Esophagus muscularis mucosa (tissue), 4 donors: ENCODE measurements at regions not wholly inside any gene's neighbourhood (a gene's known extent, or its start where the extent isn't known, plus 50 kb on each side); places are given as distances from the start of the nearest gene placed in this dataset.

Experiments used
- DNase-seq: peaks from one replicate; pipeline ENCODE4 v3.0.0-alpha.2; 2017; ENCODE audit errors: extremely low spot score
- H3K27ac ChIP-seq, 4 donors: fragments of 200-600 bp; sonication (generic); replicated peaks in 1 of 4; 1 replicate in 3 of 4; 2 replicates in 1 of 4; pipeline ENCODE4 v1.5.1; 2016 to 2019; ENCODE audit warnings: mild to moderate bottlenecking in 1 of 4
- H3K27me3 ChIP-seq, 4 donors: fragments of 200-600 bp; sonication (generic); one replicate each; pipeline versions ENCODE4 v1.5.1 to v1.6.0; 2016 to 2019
- H3K36me3 ChIP-seq, 4 donors: fragments of 200-600 bp; sonication (generic); one replicate each; pipeline ENCODE4 v1.5.1; 2016 to 2019
- H3K4me1 ChIP-seq, 4 donors: fragments of 200-600 bp; sonication (generic); one replicate each; pipeline ENCODE4 v1.5.1; 2016 to 2019
- H3K4me3 ChIP-seq, 4 donors: fragments of 200-600 bp; sonication (generic); 1 replicate in 2 of 4; 2 replicates in 2 of 4; pipeline ENCODE4 v1.5.1; 2016 to 2019; ENCODE audit warnings: mild to moderate bottlenecking in 4 of 4, moderate library complexity in 1 of 4
- H3K9me3 ChIP-seq, 4 donors: fragments of 200-600 bp; sonication (generic); 1 replicate in 3 of 4; 2 replicates in 1 of 4; pipeline ENCODE4 v1.5.1; 2016 to 2019
- CTCF ChIP-seq, 3 experiments: fragments of 200-600 bp in 2 of 3; fragments of 450-650 bp in 1 of 3; sonication (generic) in 2 of 3; IDR thresholded peaks; one replicate each; pipeline ENCODE4 v1.5.1; 2017 to 2019; ENCODE audit warnings: antibody characterized with exemption in 3 of 3, mild to moderate bottlenecking in 2 of 3, moderate library complexity in 1 of 3
- EP300 ChIP-seq: sonication (generic); formaldehyde crosslinking; IDR thresholded peaks from one replicate; pipeline ENCODE4 v1.6.1; 2017; ENCODE audit warnings: antibody characterized with exemption
- POLR2A ChIP-seq: fragments of 450-650 bp; IDR thresholded peaks from one replicate; pipeline ENCODE4 v1.6.1; 2017; ENCODE audit warnings: antibody characterized with exemption, moderate library complexity, mild to moderate bottlenecking, low read depth
- POLR2AphosphoS5 ChIP-seq, 2 donors: sonication (generic); formaldehyde crosslinking; IDR thresholded peaks; one replicate each; pipeline ENCODE4 v1.6.1; 2017; ENCODE audit warnings: antibody characterized with exemption in 2 of 2
- WGBS: methylation state at CpG from one replicate; pipeline ENCODE4 v1.1.5; 2018; 5-methylcytosine and 5-hydroxymethylcytosine counted together
- intact Hi-C: fragments of 100-400 bp; cut with DNase I; formaldehyde crosslinking; loops from one replicate; pipeline ENCODE4 v1.15.1; 2023

DNA sequence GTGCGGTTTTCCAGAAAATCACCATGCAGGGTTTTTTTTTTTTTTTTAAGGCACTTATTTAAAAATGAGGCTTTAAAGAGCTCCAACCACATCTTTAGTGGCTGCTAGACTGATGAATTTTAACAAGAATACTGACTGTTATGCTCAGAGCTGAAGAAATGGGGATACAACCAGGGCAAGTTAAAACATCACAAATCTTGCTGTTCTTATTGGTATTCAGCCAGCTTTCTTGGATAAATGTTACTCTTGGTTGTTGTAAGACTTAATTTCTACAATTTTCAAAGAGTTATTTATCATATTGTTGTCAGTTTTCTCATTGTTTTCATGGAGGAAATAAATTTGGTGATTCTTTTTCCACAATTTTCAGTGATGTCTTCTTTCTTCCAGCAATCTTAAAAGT lies 352.8 kb upstream of the FAM174A start:
- Histone ChIP-seq H3K27ac (no peak overlapping the region), H3K4me1 (no peaks in the 10 kb centered on the region), H3K9me3 (no peaks in the 10 kb centered on the region), H3K27me3 (no peaks in the 10 kb centered on the region), H3K36me3 (no peaks in the 10 kb centered on the region), H3K4me3 (no peak overlapping the region)
- WGBS: 88% methylated on average over 1 of the region's 1 CpG
- no peak for DNase-seq
- intact Hi-C loops: no loop called here
- TF ChIP-seq EP300: no peak
- TF ChIP-seq POLR2A: no peak
- TF ChIP-seq CTCF (IDR thresholded peaks at IDR 0.05): no peak
- TF ChIP-seq POLR2AphosphoS5 (IDR thresholded peaks at IDR 0.05): no peak

GRCh38 chr5:100175346-100175745 lies 359.8 kb upstream of the FAM174A start:
- Histone ChIP-seq H3K27me3 (no peaks in the 10 kb centered on the region), H3K4me1 (no peaks in the 10 kb centered on the region), H3K27ac (no peak overlapping the region), H3K36me3 (no peaks in the 10 kb centered on the region), H3K4me3 (no peak overlapping the region), H3K9me3 (no peaks in the 10 kb centered on the region)
- no peak for TF ChIP-seq EP300
- no peak for DNase-seq
- WGBS: 74% methylated on average over 1 of the region's 1 CpG
- intact Hi-C loops: no loop called here

DNA sequence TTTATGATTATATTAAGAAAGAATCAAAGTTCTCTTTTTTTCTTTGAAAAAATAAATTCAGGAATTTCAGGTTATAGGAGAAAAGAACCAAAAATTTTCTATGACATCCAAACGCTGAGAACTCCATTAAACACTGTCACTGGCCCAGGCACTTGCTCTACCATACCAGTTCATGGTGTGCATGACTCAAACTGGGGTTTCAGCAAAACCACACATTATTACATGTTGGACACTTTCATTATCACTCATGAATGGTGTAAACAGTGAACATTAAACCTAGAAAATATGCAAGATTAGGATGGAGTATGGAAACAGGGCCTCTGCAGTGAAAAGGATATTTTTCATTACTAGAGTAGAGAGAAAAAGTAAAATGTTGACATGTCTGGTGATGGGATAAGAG lies 369.9 kb upstream of the FAM174A start:
- no peaks in the 10 kb centered on the region for H3K9me3 ChIP-seq
- TF ChIP-seq CTCF (IDR thresholded peaks at IDR 0.05) (no peak), EP300 (no peak)
- no peak overlapping the region for H3K4me3 ChIP-seq
- 79% methylated on average over 1 of the region's 1 CpG for WGBS
- no peaks in the 10 kb centered on the region for H3K4me1 ChIP-seq
- no peaks in the 10 kb centered on the region for H3K27me3 ChIP-seq
- H3K27ac ChIP-seq: no peak overlapping the region
- H3K36me3 ChIP-seq: no peaks in the 10 kb centered on the region
- intact Hi-C loops: no loop called here
- DNase-seq: no peak

DNA sequence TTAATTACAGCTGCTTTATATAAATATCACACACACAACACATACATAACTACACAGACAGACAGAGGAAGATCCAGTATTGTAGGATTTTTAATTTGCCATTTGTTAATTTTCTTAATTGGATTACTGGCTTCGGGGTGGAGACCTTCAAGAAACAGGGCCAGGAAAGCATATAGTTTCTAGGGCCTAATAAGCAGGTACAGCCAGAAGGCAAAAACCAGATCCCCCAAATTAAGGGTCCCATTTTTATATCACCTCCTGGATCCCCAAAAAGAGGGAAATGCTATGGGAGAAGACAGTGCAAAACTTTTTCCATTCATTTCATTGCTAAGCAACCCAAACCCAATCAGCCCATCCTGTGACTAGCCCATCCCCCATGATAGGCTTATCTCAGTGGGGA lies 373.3 kb upstream of the FAM174A start:
- Histone ChIP-seq H3K9me3 (no peaks in the 10 kb centered on the region), H3K27me3 (no peaks in the 10 kb centered on the region), H3K27ac (no peak overlapping the region), H3K4me3 (no peak overlapping the region), H3K4me1 (no peaks in the 10 kb centered on the region), H3K36me3 (no peaks in the 10 kb centered on the region)
- intact Hi-C loops: no loop called here
- DNase-seq: no peak
- no peak for TF ChIP-seq EP300
- TF ChIP-seq POLR2AphosphoS5 (IDR thresholded peaks at IDR 0.05): no peak
- TF ChIP-seq POLR2A: no peak
- TF ChIP-seq CTCF (IDR thresholded peaks at IDR 0.05): no peak
- WGBS: 92% methylated on average over 1 of the region's 1 CpG

- WGBS: 97% methylated on average over 1 of the region's 1 CpG
- no peaks in the 10 kb centered on the region for H3K36me3 ChIP-seq
- intact Hi-C loops: no loop called here
- H3K27me3 ChIP-seq: no peaks in the 10 kb centered on the region
- no peak overlapping the region for H3K27ac ChIP-seq
- no peak overlapping the region for H3K4me3 ChIP-seq
- no peaks in the 10 kb centered on the region for H3K4me1 ChIP-seq
- TF ChIP-seq EP300 (no peak), CTCF (IDR thresholded peaks at IDR 0.05) (no peak), POLR2AphosphoS5 (IDR thresholded peaks at IDR 0.05) (no peak), POLR2A (no peak)
- H3K9me3 ChIP-seq: no peaks in the 10 kb centered on the region
- no peak for DNase-seq
Measured at GRCh38 chr5:100157066-100157465, 378.1 kb upstream of the FAM174A start.
